HepG2 (cell line): ENCODE measurements at regions not wholly inside any gene's neighbourhood (a gene's known extent, or its start where the extent isn't known, plus 50 kb on each side); places are given as distances from the start of the nearest gene placed in this dataset.

Source experiments
- GTF2F1 ChIP-seq: fragments of 150-350 bp; IDR thresholded peaks from 2 replicates; pipeline ENCODE4 v1.6.1; 2014; ENCODE audit warnings: low read length
- MED1 ChIP-seq: sonication (generic); formaldehyde crosslinking; IDR thresholded peaks from 2 replicates; pipeline ENCODE4 v1.4.0; 2020; ENCODE audit warnings: missing genetic modification reagents
- MZF1 ChIP-seq: sonication (generic); formaldehyde crosslinking; IDR thresholded peaks from 2 replicates; pipeline ENCODE4 v1.8.1; 2023; ENCODE audit warnings: mild to moderate bottlenecking, missing genetic modification reagents, borderline replicate concordance
- RAD21 ChIP-seq: fragments of 450-650 bp; formaldehyde crosslinking; IDR thresholded peaks from 2 replicates; pipeline ENCODE4 v1.5.0; 2020; ENCODE audit warnings: mild to moderate bottlenecking
- REL ChIP-seq: sonication (generic); formaldehyde crosslinking; conservative IDR thresholded peaks from 2 replicates; pipeline ENCODE4 v1.8.0; 2022; ENCODE audit warnings: mild to moderate bottlenecking, missing genetic modification reagents, moderate library complexity
- RFXANK ChIP-seq: IDR thresholded peaks from 2 replicates; pipeline ENCODE4 v1.6.1; 2016
- ZNF761 ChIP-seq: sonication (generic); formaldehyde crosslinking; conservative IDR thresholded peaks from 2 replicates; pipeline ENCODE4 v1.4.0; 2020; ENCODE audit warnings: mild to moderate bottlenecking, missing genetic modification reagents

DNA sequence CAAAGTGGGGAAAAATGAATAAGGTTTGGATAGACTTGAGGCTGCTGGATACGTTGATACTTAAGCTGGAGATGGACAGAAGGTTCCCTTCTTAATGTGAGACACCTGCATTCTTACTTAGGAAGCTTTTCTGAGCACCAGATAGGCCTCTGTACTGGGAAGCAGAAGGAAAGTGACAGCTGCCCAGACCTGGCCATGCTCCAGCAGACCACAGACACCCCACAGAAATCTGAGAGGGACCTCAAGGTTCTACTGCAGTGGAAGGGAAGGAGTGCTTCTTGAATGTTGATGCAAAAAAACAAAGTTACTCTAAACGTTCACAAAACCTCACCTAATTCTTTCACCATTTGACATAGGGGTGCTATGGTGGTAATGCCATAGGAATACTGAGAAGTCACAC lies 642.1 kb upstream of the ID2 start:
- TF ChIP-seq RFXANK (CRISPR knock-in tag) (no peak), RAD21 (CRISPR knock-in tag) (no peak), REL (CRISPR knock-in tag) (no peak), GTF2F1 (no peak), MED1 (CRISPR knock-in tag) (no peak), ZNF761 (CRISPR knock-in tag) (no peak), MZF1 (CRISPR knock-in tag) (no peak)
